ENCODE measurements at regions not wholly inside any gene's neighbourhood (a gene's known extent, or its start where the extent isn't known, plus 50 kb on each side); places are given as distances from the start of the nearest gene placed in this dataset.
"Not testable (repeated sequence)": the region's sequence is repeated elsewhere in the genome, so short reads cannot be mapped to it uniquely, and the experiment has no call there.

DNA sequence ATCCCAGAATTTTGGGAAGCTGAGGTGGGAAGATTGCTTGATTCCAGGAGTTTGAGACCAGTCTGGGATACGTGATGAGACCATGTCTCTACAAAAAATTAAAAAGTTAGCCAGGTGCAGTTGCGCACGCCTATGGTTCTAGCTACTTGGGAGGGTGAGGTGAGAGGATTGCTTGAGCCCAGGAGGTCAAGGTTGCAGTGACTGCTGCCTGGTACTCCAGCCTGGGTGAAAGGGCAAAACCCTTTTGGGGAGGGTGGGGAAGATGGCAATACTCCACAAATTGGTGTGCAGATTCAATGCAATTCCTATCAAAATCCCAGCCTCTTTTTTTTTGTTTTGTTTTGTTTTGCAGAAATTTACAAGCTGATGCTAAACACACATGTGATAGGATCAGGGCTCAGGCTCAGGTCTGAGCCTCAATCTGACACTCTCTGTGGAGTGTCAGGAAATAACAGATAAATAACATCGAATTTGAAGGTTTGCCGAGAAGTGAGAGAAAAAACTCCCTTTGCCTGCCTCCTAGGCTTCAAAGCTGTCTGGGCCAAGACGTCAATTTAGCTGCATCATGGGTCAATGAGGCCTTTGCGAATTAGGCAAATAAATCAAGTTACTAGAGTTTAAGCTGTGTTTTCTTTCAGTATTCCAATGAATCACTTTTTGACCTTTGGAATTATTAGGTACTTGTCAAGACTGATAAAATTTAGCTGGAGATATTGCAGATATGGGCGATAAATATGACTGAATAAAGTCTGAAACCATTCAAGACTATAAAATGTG lies 142.5 kb upstream of the PTPN20 start:
- H3K4me1 ChIP-seq; H3K9me3 ChIP-seq; DNase-seq (ENCODE audit: low spot score in 2 of 2); H3K27ac ChIP-seq; H3K4me3 ChIP-seq; intact Hi-C loops (cut with DNase I); H3K36me3 ChIP-seq; H3K27me3 ChIP-seq: not testable (repeated sequence)

DNA sequence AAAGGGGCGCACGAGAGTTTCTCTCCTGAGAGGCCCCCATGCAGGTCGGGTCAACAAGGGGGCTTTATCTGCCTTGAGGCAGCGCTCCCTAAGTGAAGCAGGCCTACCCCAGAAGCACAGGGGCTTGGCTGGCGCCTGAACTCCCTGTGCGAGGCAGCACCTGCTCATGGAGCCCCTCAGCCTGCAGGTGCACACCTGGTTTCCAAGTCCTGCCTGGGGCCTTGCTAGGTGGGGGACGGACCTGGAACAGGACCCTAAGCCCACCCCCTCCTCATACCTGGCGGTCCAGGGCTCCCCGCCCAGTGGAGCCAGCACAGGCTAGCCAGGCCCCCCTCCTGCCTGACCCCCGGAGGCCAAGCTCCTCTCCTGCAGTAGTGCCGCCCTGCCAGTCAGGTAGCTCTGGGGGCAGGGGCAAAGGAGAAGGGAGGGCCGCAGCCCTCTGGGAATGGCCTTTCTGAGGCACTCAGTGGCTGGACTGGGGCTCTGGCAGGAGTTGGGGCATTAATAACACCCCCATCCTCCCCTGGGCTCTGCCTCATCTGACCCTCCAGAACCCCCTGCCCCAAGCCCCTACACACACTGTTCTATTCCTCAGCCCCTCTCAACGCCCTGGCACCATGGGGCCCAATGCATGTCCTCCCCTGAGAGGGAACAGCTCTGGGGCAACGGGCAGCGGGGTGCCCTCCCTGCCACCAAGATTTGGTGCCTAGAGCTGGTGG lies 137.9 kb upstream of the PTPN20 start:
- intact Hi-C loops (cut with DNase I); H3K27me3 ChIP-seq; H3K36me3 ChIP-seq; H3K4me1 ChIP-seq; H3K4me3 ChIP-seq; H3K27ac ChIP-seq; DNase-seq (ENCODE audit: low spot score in 2 of 2); H3K9me3 ChIP-seq: not testable (repeated sequence)

DNA sequence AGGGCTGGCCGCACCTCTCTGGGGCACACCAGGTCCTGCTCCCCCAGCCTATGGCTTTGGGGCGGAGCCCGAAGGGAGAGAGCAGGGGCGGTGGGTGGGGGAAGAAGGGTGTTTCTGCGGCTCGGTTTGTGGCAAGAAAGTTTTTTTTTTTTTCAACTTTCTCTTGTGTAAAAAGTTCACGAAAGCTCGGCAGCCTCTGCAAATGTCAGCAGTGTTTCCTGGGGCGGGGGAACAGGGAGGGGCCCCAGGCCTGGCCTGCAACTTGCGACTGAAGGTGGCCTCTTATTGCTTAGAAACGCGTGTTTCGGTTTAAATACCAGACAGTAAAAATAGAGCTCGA lies 137.4 kb upstream of the PTPN20 start:
- H3K27ac ChIP-seq; H3K4me3 ChIP-seq; H3K27me3 ChIP-seq; intact Hi-C loops (cut with DNase I); H3K36me3 ChIP-seq; H3K9me3 ChIP-seq; H3K4me1 ChIP-seq; DNase-seq (ENCODE audit: low spot score in 2 of 2): not testable (repeated sequence)

DNA sequence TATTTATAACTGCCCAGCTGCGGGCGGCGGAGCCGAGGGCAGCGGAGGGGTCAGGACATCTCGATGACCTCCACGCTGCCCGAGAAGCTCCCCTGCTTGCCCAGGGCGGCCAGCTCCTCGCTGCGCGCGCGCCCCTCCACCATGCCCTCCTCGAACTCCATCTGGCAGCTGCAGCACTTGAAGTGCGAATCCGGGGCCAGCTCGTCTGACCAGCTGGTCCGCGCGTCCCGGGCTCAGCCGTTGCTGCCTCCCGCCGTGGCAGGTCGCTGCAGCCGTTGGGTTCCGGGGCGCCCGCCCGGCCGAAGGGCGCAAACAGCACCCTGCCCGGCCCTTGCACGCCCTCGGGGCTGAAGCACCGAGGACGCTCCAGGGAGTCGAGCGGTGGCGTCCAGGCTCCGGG lies 136.9 kb upstream of the PTPN20 start:
- H3K36me3 ChIP-seq; H3K27ac ChIP-seq; DNase-seq (ENCODE audit: low spot score in 2 of 2); H3K9me3 ChIP-seq; H3K27me3 ChIP-seq; H3K4me1 ChIP-seq; H3K4me3 ChIP-seq; intact Hi-C loops (cut with DNase I): not testable (repeated sequence)

DNA sequence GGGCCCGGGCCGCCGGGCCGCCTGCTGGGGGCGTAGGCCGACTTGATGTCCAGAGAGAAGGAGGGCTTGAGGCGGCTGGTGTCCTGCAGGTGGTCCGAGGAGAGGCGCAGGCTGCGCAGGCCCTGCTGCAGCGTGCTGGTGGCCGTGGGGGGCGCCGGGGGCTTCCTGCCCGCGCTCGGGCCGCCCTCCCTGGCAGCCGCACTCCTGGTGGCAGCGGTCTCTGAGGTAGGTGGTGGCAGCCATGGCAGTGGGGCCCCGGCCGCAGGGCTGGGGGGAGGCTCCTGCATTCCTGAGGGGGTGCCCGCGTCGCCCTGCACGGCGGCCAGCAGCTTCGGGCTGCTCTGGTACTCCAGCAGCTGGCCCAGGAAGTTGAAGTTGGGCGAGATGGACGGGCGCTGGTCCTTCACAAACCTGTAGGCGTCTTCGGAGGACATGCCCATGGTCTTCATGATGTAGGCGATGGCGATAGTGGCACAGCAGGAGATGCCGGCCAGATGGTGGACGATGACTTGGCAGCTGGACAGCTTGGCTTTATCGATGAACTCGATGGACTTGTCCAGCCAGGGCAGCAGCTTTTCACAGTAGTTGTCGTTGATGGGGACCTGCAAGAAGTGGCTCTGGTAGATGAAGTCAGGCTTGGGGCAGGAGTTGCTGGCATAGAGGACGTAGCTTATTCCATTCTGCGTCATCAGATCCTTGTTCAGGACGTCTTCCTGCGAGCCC lies 136.1 kb upstream of the PTPN20 start:
- not testable (repeated sequence) for H3K9me3 ChIP-seq; DNase-seq (ENCODE audit: low spot score in 2 of 2); H3K4me1 ChIP-seq

DNA sequence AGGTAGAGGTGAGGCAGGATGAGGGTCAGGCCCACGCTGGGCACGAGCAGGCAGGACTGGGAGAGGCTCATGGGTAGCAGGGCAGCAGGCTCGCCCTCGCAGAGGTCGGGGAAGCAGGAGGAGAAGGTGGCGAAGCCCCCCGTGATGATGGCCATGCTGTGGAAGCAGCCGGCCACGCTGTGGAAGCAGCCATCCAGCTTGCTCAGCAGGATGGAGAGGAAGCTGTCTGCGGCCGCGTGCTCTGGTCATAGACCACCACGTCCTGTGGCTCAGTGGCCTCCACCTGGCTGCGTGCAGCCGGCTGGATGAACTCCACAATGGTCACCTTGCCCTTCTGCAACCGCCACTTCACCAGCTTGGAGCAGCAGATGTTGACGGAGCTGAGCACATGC lies 135.6 kb upstream of the PTPN20 start:
- DNase-seq (ENCODE audit: low spot score in 2 of 2); H3K36me3 ChIP-seq; intact Hi-C loops (cut with DNase I): not testable (repeated sequence)

More for the DNA sequence above, 136.1 kb upstream of the PTPN20 start:
- H3K36me3 ChIP-seq; H3K4me3 ChIP-seq; H3K27ac ChIP-seq; H3K27me3 ChIP-seq; intact Hi-C loops (cut with DNase I): not testable (repeated sequence)

DNA sequence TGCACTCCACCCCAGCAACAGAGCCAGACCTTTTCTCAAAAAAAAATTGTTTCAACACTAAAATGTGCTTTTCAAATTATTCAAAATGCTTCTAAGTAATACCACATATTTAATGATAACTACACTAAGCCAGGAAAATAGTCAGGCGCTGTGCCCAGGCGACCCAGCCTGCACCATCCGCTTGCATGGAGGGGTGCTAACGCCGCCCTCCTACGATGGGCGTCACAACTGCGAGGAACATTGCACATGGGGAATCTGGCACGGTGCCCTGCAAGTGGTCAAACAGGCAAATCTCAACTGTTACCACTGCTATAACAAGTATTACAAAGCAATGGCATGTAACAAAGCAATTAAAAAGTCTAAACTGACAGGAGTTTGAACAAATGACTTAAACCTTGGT lies 131.7 kb upstream of the PTPN20 start:
- intact Hi-C loops (cut with DNase I); H3K36me3 ChIP-seq; H3K4me1 ChIP-seq; H3K9me3 ChIP-seq; H3K27me3 ChIP-seq; H3K27ac ChIP-seq: not testable (repeated sequence)
- peak overlapping the region in 1 of 2 donors; percentile 43 for H3K4me3 ChIP-seq
- peak in 1 of 2 donors; percentile 85 for DNase-seq (ENCODE audit: low spot score in 2 of 2)

More for the DNA sequence above, 135.6 kb upstream of the PTPN20 start:
- H3K9me3 ChIP-seq, H3K4me1 ChIP-seq, H3K27me3 ChIP-seq, H3K27ac ChIP-seq, H3K4me3 ChIP-seq: not testable (repeated sequence)

DNA sequence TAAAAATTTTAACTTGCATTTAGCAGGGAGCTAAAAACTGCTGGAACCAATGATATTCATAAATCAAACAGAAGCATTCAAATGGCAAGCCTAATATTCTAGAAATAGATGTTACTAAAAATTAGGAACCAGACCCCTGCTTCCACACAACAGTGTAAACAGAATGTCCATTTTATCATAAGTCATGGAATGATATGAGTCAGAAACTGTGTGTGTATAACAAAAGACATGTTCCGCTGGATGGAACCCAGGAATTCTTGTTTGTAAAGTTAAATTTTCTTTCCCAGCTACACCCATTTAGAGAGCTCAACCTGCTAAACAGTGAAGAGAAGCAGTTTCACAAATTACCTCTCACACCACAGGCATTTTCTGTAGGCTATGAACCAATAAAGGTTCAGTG lies 131.1 kb upstream of the PTPN20 start:
- DNase-seq (ENCODE audit: low spot score in 2 of 2); H3K4me1 ChIP-seq; H3K9me3 ChIP-seq; H3K4me3 ChIP-seq; intact Hi-C loops (cut with DNase I); H3K27me3 ChIP-seq; H3K36me3 ChIP-seq: not testable (repeated sequence)
- H3K27ac ChIP-seq: peak overlapping the region in 1 of 2 donors; percentile 40

DNA sequence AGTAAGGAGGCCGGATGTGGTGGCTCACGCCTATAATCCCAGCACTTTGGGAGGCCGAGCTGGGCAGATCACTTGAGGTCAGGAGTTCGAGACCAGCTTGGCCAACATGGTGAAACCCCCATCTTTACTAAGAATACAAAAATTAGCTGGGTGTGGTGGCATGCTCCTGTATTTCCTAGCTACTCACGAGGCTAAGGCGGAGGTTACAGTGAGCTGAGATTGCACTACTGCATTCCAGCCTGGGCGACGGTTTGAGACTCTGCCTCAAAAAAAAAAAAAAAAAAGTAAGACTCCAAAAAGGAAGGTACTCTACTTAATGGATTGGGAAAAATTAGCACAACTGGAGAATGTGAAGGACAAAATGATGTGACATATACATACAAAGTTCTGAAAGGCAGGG lies 130.2 kb upstream of the PTPN20 start:
- H3K4me1 ChIP-seq; H3K27me3 ChIP-seq; H3K4me3 ChIP-seq; H3K9me3 ChIP-seq; H3K36me3 ChIP-seq; intact Hi-C loops (cut with DNase I); DNase-seq (ENCODE audit: low spot score in 2 of 2): not testable (repeated sequence)
- peak overlapping the region; percentile 29 to 40 for H3K27ac ChIP-seq

DNA sequence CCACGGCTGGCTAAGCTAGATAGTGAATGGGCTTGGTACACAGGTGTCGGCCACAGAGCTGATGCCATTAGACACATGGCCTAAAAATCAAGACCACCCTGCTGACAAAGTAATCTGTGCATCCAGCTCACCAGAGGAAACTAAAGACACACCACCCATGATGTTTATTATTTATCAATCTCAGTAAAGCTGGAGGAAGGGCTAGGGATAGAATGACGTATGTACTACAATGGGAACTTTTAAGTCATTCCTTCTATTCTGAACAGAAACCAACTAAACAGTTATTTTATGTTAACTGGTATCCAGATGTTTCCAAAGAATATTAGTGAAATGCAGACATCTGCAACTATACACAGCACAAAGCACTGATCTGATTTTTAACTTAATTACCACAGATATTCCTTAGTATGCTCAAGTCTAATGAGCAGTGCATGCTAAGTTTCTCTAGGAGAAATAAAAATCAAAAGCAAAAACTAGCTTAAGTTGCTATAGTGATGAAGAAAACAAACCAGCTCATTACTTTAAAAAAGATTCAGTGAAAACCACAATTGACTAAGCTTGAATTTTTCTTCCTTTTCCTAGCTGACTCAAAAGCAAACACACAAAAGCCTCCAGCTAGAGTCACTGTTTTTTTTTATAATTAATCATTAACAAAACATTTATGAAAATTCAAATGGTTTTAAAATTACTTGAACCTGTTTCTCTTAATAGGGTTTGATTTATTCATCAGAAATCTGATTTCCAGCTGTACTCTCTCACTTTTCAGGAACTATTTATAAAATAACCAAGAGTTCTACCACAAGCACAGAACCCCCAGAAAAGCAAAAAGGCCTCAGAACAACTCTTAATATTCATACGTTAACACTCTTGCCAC lies 129.0 kb upstream of the PTPN20 start:
- H3K4me1 ChIP-seq; H3K27ac ChIP-seq; H3K4me3 ChIP-seq; DNase-seq (ENCODE audit: low spot score in 2 of 2); H3K27me3 ChIP-seq; H3K9me3 ChIP-seq; intact Hi-C loops (cut with DNase I); H3K36me3 ChIP-seq: not testable (repeated sequence)

DNA sequence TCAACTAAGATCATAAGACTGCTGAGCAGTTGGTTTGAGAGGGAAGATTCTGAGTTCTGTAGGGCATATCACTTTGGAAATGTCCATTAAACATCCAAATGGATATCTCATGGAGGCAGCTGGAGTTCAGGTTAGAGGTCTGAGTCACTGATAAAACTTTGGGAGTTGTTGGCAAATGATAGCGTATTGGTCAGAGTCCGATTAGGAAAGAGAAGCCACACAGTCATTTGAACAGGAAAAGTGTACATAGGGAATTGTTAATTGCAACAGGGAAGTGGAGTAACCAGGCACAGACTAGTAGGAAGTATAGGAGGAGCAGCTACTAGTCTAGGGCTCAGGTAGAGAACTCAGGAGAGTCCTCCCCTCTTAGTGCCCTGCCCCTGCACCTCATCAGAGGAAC lies 126.6 kb upstream of the PTPN20 start:
- H3K4me3 ChIP-seq; H3K36me3 ChIP-seq; H3K4me1 ChIP-seq; H3K9me3 ChIP-seq; DNase-seq (ENCODE audit: low spot score in 2 of 2); intact Hi-C loops (cut with DNase I); H3K27me3 ChIP-seq; H3K27ac ChIP-seq: not testable (repeated sequence)

DNA sequence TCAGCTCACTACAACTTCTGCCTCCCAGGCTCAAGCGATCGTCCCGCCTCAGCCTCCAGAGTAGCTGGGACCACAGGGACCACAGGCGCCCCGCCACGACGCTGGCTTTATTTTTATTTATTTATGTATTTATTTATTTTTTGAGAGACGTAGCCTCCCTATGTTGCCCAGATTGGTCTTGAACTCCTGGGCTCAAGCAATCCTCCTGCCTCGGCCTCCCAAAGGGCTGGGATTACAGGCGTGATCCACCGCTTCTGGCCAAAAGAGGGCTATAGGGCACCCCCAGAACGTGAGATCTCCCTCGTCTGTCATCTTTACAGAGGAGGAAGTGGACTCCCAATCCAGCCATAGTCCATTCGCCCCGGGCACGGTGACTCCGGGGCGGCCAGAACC lies 125.1 kb upstream of the PTPN20 start:
- H3K27me3 ChIP-seq; DNase-seq (ENCODE audit: low spot score in 2 of 2); intact Hi-C loops (cut with DNase I); H3K9me3 ChIP-seq; H3K4me1 ChIP-seq; H3K36me3 ChIP-seq: not testable (repeated sequence)
- peak overlapping the region; percentile 86 to 91 for H3K27ac ChIP-seq
- H3K4me3 ChIP-seq: peak overlapping the region; percentile 39 to 89

DNA sequence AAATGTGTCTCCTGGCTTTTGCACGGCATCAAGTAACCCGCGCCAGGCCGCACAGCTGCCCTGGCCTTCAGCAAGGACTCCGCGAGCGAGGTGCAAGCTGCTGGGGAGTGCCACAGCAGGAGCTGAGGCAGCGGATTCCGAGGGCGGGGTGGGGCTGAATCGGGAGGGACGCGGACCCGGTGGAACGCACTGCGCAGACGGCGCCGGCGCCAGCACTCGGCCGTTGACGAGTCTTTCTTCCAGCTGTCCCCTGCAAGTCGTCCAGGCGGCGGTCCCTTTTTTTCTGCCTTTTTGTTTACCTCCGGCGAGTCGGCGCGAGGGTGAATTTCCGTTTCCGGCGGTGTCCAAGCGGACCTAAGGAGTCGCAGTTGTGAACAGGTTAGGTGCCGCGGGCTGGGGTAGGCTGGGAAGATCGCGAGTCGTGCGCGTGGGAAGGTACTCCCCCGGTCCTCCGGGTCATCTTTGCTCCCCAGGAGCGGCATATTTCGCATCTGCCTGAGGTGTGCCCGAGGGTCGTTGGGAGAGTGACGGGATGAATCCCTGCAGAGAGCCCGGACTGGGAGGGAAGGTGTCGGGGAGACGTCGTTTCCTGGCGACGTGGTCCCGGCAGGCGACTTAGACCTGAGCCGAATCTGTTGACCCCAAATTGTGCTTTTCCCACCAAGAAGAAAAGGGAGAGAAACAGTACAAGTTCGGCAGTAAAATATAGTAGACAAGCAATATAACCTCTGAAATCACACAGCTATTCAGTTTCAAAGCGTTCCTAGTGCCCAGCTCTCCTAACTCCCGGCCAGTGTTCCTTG lies 124.5 kb upstream of the PTPN20 start:
- H3K36me3 ChIP-seq; H3K4me1 ChIP-seq; H3K27me3 ChIP-seq; H3K9me3 ChIP-seq; intact Hi-C loops (cut with DNase I): not testable (repeated sequence)
- H3K27ac ChIP-seq: peak overlapping the region; percentile 86 to 91
- DNase-seq (ENCODE audit: low spot score in 2 of 2): peak; percentile 21 to 79
- peak overlapping the region; percentile 82 to 89 for H3K4me3 ChIP-seq
